K562 (cell line): ENCODE measurements at regions not wholly inside any gene's neighbourhood (a gene's known extent, or its start where the extent isn't known, plus 50 kb on each side); places are given as distances from the start of the nearest gene placed in this dataset.
"Not testable (repeated sequence)": the region's sequence is repeated elsewhere in the genome, so short reads cannot be mapped to it uniquely, and the experiment has no call there.

Experiments
- ATAC-seq: fragments of 200-7000 bp; cut with Tn5 transposase; 3 replicates; pipeline ENCODE4 v1.9.1; 2020; ENCODE audit warnings: moderate library complexity
- BruUV-seq: library from RNA; stranded (reverse); fragments of 400-500 nt; replicated peaks from 2 replicates; lab custom pipeline; 2021; lab: Mats Ljungman, UMichigan
- CTCF ChIA-PET: fragments of 300-600 bp; formaldehyde crosslinking; extraction: SDS; loops from one replicate; lab custom pipeline; 2021; ENCODE audit warnings: low intra/inter-chr PET ratio; lab: Yijun Ruan, JAX
- POLR2A ChIA-PET: fragments of 300-600, 350-650 bp; sonication (Branson Sonifier 250); formaldehyde crosslinking; extraction: SDS; loops from one replicate; lab custom pipeline; 2021; ENCODE audit warnings: antibody characterized with exemption, inconsistent platforms; lab: Yijun Ruan, JAX
- DNase-seq, 4 experiments: peaks; one replicate each; pipeline versions ENCODE4 v3.0.0 to v3.0.0-alpha.2; 2011 to 2018; ENCODE audit warnings: low spot score in 3 of 4, mixed read lengths in 3 of 4; ENCODE audit errors: extremely low read depth in 1 of 4
- FAIRE-seq: peaks from 2 replicates; lab custom pipeline; 2011; peaks lifted over from hg19 to GRCh38; lab: Jason Lieb, UNC
- H2AFZ ChIP-seq: 2 replicates; pipeline ENCODE4 v1.6.0; 2011; ENCODE audit warnings: low read depth, low read length, control low read depth, inconsistent platforms
- H3K27ac ChIP-seq: fragments of 200-600 bp; 3 replicates; pipeline ENCODE4 v1.8.0; 2011; ENCODE audit warnings: low read depth, mild to moderate bottlenecking, control low read depth, inconsistent platforms, low read length, moderate library complexity, mixed read lengths; ENCODE audit errors: extremely low read depth
- H3K27me3 ChIP-seq, 2 experiments: fragments of 300-600 bp in 1 of 2; 2 replicates in 1 of 2; 3 replicates in 1 of 2; pipeline versions ENCODE4 v1.6.0 to v1.8.0; 2011; ENCODE audit warnings: inconsistent platforms in 2 of 2, low read length in 2 of 2, mild to moderate bottlenecking in 1 of 2, mixed read lengths in 1 of 2, moderate library complexity in 1 of 2; ENCODE audit not compliant: control insufficient read depth in 2 of 2, insufficient read depth in 2 of 2
- H3K36me3 ChIP-seq: fragments of 300-600 bp; 3 replicates; pipeline ENCODE4 v1.8.0; 2011; ENCODE audit warnings: mild to moderate bottlenecking, low read length, inconsistent platforms; ENCODE audit not compliant: control insufficient read depth, insufficient read depth
- H3K4me1 ChIP-seq, 2 experiments: fragments of 200-600 bp in 1 of 2; replicated peaks in 1 of 2; 2 replicates in 1 of 2; 3 replicates in 1 of 2; pipeline versions ENCODE4 v1.5.1 to v1.8.0; 2011; ENCODE audit warnings: inconsistent platforms in 2 of 2, low read length in 2 of 2, mild to moderate bottlenecking in 1 of 2, mixed read lengths in 1 of 2, moderate library complexity in 1 of 2; ENCODE audit not compliant: control insufficient read depth in 2 of 2, insufficient read depth in 2 of 2
- H3K4me2 ChIP-seq: 2 replicates; pipeline ENCODE4 v1.6.1; 2011; ENCODE audit warnings: low read length, control low read depth, inconsistent platforms, mixed read lengths; ENCODE audit not compliant: insufficient read depth
- H3K4me3 ChIP-seq: fragments of 200-600 bp; sonication (generic), shearing (Covaris generic); 2 replicates; pipeline ENCODE4 v1.5.1; 2016; ENCODE audit warnings: control low read depth, inconsistent platforms
- H3K79me2 ChIP-seq: fragments of 200-600 bp; 3 replicates; pipeline ENCODE4 v1.8.0; 2011; ENCODE audit warnings: low read length, inconsistent platforms; ENCODE audit not compliant: control insufficient read depth, insufficient read depth
- H3K9ac ChIP-seq, 2 experiments: 2 replicates each; pipeline versions ENCODE4 v1.6.0 to v1.6.1; 2011; ENCODE audit warnings: low read depth in 2 of 2, low read length in 2 of 2, control low read depth in 1 of 2, inconsistent platforms in 1 of 2, mild to moderate bottlenecking in 1 of 2, mixed read lengths in 1 of 2; ENCODE audit not compliant: insufficient read depth in 1 of 2
- H3K9me1 ChIP-seq: one replicate; pipeline ENCODE4 v1.6.0; 2011; ENCODE audit warnings: inconsistent platforms, mild to moderate bottlenecking, low read length, moderate library complexity; ENCODE audit not compliant: control insufficient read depth, insufficient read depth
- H3K9me3 ChIP-seq: replicated peaks from 2 replicates; pipeline ENCODE4 v1.5.1; 2011; ENCODE audit warnings: low read depth, low read length, inconsistent platforms; ENCODE audit not compliant: control insufficient read depth, insufficient read depth
- H4K20me1 ChIP-seq: replicated peaks from 2 replicates; pipeline ENCODE4 v1.6.1; 2011; ENCODE audit warnings: low read length, inconsistent platforms, mixed read lengths; ENCODE audit not compliant: control insufficient read depth, insufficient read depth
- CBX5 ChIP-seq: IDR thresholded peaks from 2 replicates; pipeline ENCODE4 v1.6.1; 2014; ENCODE audit warnings: low read depth, borderline replicate concordance
- CC2D1A ChIP-seq: fragments of 450-650 bp; IDR thresholded peaks from 2 replicates; pipeline ENCODE4 v1.6.1; 2017; ENCODE audit warnings: mild to moderate bottlenecking
- TRIM24 ChIP-seq, 2 experiments: fragments of 450-650 bp; IDR thresholded peaks; 2 replicates each; pipeline ENCODE4 v1.6.1; 2016
- TRIM28 ChIP-seq: fragments of 450-650 bp; IDR thresholded peaks from 2 replicates; pipeline ENCODE4 v1.6.1; 2017
- ZEB2 ChIP-seq: fragments of 450-650 bp; IDR thresholded peaks from 2 replicates; pipeline ENCODE4 v1.6.1; 2016
- ZFP36 ChIP-seq: fragments of 150-350 bp; IDR thresholded peaks from 2 replicates; pipeline ENCODE4 v1.6.1; 2018; ENCODE audit warnings: low read length, low read depth; ENCODE audit not compliant: partially characterized antibody
- ZNF431 ChIP-seq: sonication (generic); formaldehyde crosslinking; IDR thresholded peaks from 2 replicates; pipeline ENCODE4 v1.8.0; 2022; ENCODE audit warnings: mild to moderate bottlenecking, missing genetic modification reagents
- WGBS: fragments of 100-300 bp; shearing (Covaris generic); methylation state at CpG from one replicate; pipeline ENCODE4 v1.1.6; 2016; ENCODE audit warnings: low coverage, mixed read lengths; ENCODE audit not compliant: insufficient coverage; ENCODE audit errors: missing lambda C conversion rate; 5-methylcytosine and 5-hydroxymethylcytosine counted together
- in situ Hi-C: fragments of 300-500 bp; cut with MboI; formaldehyde crosslinking; loops from 4 replicates; pipeline ENCODE4 v1.15.0; 2018; ENCODE audit warnings: inconsistent platforms, mixed read lengths
- intact Hi-C: fragments of 100-400 bp; cut with micrococcal nuclease; formaldehyde crosslinking; loops from 2 replicates; pipeline ENCODE4 v1.14.2; 2022
- TF ChIP-seq, protein P1 (sequence below), 2 experiments: fragments of 450-650 bp; IDR thresholded peaks; 2 replicates each; pipeline ENCODE4 v1.6.1; 2018; ENCODE audit warnings: mild to moderate bottlenecking in 2 of 2, low read depth in 1 of 2; ENCODE audit not compliant: partially characterized antibody in 2 of 2
- TF ChIP-seq, protein P2 (sequence below): fragments of 450-650 bp; IDR thresholded peaks from 2 replicates; pipeline ENCODE4 v1.6.1; 2018; ENCODE audit not compliant: partially characterized antibody
- TF ChIP-seq, protein P3 (sequence below): fragments of 450-650 bp; IDR thresholded peaks from 2 replicates; pipeline ENCODE4 v1.6.1; 2018; ENCODE audit warnings: mild to moderate bottlenecking, low read depth; ENCODE audit not compliant: partially characterized antibody
- TF ChIP-seq, protein P4 (sequence below): fragments of 450-650 bp; IDR thresholded peaks from 2 replicates; pipeline ENCODE4 v1.6.1; 2016; ENCODE audit warnings: mild to moderate bottlenecking

DNA sequence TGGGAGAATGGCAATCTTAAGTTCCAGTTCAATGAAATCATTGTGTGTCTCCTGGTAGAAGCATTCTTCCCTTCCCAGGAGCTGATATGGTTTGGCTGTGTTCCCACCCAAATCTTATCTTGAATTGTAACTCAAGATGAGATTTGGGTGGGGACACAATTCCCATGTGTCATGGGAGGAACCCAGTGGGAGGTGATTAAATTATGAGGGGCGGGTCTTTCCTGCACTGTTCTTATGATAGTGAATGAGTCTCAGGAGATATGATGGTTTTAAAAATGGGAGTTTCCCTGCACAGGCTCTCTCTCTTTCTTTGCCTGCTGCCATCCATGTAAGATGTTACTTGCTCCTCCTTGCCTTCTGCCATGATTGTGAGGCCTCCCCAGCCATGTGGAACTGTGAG, 108.3 kb upstream of the RUNX1 start:
- H3K4me3 ChIP-seq, H3K27ac ChIP-seq, H2AFZ ChIP-seq, H3K27me3 ChIP-seq, intact Hi-C loops, H3K36me3 ChIP-seq, in situ Hi-C loops, BruUV-seq, H3K9ac ChIP-seq, H4K20me1 ChIP-seq, CTCF ChIA-PET, FAIRE-seq, H3K4me2 ChIP-seq, DNase-seq, H3K79me2 ChIP-seq, H3K4me1 ChIP-seq, ATAC-seq, H3K9me1 ChIP-seq: not testable (repeated sequence)
- H3K9me3 ChIP-seq = peaks cover 15% of the 10 kb centered on the region
- POLR2A ChIA-PET = interaction anchor here (0.7 kb wide), 1 partner anchor 403 kb away, joined by 4 read pairs; no protein-coding TSS in a partner anchor
- TF ChIP-seq, protein P1, sequence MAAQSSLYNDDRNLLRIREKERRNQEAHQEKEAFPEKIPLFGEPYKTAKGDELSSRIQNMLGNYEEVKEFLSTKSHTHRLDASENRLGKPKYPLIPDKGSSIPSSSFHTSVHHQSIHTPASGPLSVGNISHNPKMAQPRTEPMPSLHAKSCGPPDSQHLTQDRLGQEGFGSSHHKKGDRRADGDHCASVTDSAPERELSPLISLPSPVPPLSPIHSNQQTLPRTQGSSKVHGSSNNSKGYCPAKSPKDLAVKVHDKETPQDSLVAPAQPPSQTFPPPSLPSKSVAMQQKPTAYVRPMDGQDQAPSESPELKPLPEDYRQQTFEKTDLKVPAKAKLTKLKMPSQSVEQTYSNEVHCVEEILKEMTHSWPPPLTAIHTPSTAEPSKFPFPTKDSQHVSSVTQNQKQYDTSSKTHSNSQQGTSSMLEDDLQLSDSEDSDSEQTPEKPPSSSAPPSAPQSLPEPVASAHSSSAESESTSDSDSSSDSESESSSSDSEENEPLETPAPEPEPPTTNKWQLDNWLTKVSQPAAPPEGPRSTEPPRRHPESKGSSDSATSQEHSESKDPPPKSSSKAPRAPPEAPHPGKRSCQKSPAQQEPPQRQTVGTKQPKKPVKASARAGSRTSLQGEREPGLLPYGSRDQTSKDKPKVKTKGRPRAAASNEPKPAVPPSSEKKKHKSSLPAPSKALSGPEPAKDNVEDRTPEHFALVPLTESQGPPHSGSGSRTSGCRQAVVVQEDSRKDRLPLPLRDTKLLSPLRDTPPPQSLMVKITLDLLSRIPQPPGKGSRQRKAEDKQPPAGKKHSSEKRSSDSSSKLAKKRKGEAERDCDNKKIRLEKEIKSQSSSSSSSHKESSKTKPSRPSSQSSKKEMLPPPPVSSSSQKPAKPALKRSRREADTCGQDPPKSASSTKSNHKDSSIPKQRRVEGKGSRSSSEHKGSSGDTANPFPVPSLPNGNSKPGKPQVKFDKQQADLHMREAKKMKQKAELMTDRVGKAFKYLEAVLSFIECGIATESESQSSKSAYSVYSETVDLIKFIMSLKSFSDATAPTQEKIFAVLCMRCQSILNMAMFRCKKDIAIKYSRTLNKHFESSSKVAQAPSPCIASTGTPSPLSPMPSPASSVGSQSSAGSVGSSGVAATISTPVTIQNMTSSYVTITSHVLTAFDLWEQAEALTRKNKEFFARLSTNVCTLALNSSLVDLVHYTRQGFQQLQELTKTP (IDR thresholded peaks at IDR 0.05; ENCODE audit: low read depth in 1 of 2, partially characterized antibody in 2 of 2) = peak; percentile 51 to 66
- TF ChIP-seq, protein P2, sequence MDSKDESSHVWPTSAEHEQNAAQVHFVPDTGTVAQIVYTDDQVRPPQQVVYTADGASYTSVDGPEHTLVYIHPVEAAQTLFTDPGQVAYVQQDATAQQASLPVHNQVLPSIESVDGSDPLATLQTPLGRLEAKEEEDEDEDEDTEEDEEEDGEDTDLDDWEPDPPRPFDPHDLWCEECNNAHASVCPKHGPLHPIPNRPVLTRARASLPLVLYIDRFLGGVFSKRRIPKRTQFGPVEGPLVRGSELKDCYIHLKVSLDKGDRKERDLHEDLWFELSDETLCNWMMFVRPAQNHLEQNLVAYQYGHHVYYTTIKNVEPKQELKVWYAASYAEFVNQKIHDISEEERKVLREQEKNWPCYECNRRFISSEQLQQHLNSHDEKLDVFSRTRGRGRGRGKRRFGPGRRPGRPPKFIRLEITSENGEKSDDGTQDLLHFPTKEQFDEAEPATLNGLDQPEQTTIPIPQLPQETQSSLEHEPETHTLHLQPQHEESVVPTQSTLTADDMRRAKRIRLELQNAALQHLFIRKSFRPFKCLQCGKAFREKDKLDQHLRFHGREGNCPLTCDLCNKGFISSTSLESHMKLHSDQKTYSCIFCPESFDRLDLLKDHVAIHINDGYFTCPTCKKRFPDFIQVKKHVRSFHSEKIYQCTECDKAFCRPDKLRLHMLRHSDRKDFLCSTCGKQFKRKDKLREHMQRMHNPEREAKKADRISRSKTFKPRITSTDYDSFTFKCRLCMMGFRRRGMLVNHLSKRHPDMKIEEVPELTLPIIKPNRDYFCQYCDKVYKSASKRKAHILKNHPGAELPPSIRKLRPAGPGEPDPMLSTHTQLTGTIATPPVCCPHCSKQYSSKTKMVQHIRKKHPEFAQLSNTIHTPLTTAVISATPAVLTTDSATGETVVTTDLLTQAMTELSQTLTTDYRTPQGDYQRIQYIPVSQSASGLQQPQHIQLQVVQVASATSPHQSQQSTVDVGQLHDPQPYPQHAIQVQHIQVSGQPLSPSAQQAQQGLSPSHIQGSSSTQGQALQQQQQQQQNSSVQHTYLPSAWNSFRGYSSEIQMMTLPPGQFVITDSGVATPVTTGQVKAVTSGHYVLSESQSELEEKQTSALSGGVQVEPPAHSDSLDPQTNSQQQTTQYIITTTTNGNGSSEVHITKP = peak; percentile 40
- TF ChIP-seq, protein P3, sequence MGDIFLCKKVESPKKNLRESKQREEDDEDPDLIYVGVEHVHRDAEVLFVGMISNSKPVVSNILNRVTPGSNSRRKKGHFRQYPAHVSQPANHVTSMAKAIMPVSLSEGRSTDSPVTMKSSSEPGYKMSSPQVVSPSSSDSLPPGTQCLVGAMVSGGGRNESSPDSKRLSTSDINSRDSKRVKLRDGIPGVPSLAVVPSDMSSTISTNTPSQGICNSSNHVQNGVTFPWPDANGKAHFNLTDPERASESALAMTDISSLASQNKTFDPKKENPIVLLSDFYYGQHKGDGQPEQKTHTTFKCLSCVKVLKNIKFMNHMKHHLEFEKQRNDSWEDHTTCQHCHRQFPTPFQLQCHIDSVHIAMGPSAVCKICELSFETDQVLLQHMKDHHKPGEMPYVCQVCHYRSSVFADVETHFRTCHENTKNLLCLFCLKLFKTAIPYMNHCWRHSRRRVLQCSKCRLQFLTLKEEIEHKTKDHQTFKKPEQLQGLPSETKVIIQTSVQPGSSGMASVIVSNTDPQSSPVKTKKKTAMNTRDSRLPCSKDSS = peak; percentile 83
- peak; percentile 45 to 86; a peak in 2 of 4 replicates for TF ChIP-seq TRIM24 (IDR thresholded peaks at IDR 0.05)
- TF ChIP-seq CC2D1A = peak; percentile 85
- peak; percentile 100 for TF ChIP-seq ZNF431 (CRISPR knock-in tag)
- TF ChIP-seq, protein P4, sequence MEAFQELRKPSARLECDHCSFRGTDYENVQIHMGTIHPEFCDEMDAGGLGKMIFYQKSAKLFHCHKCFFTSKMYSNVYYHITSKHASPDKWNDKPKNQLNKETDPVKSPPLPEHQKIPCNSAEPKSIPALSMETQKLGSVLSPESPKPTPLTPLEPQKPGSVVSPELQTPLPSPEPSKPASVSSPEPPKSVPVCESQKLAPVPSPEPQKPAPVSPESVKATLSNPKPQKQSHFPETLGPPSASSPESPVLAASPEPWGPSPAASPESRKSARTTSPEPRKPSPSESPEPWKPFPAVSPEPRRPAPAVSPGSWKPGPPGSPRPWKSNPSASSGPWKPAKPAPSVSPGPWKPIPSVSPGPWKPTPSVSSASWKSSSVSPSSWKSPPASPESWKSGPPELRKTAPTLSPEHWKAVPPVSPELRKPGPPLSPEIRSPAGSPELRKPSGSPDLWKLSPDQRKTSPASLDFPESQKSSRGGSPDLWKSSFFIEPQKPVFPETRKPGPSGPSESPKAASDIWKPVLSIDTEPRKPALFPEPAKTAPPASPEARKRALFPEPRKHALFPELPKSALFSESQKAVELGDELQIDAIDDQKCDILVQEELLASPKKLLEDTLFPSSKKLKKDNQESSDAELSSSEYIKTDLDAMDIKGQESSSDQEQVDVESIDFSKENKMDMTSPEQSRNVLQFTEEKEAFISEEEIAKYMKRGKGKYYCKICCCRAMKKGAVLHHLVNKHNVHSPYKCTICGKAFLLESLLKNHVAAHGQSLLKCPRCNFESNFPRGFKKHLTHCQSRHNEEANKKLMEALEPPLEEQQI = peak; percentile 78; the same call in 1 of the 2 replicates
- peak; percentile 78 for TF ChIP-seq ZEB2
- peak; percentile 39; the same call in 1 of the 2 replicates for TF ChIP-seq CBX5
- TF ChIP-seq TRIM28 = peak; percentile 74
- peak; percentile 40 for TF ChIP-seq ZFP36
- WGBS = 50% methylated on average over 1 of the region's 1 CpG
